C4-2B (cell line): ENCODE measurements at regions not wholly inside any gene's neighbourhood (a gene's known extent, or its start where the extent isn't known, plus 50 kb on each side); places are given as distances from the start of the nearest gene placed in this dataset.

ENCODE experiments used
- H3K27ac ChIP-seq: fragments of 450-650 bp; 2 replicates; pipeline ENCODE4 v1.5.1; 2017
- ZFX ChIP-seq: fragments of 450-650 bp; IDR thresholded peaks from 2 replicates; pipeline ENCODE4 v1.6.1; 2017
- TF ChIP-seq, protein P1 (sequence below): fragments of 450-650 bp; conservative IDR thresholded peaks from 2 replicates; pipeline ENCODE4 v1.5.1; 2017; ENCODE audit warnings: mild to moderate bottlenecking

DNA sequence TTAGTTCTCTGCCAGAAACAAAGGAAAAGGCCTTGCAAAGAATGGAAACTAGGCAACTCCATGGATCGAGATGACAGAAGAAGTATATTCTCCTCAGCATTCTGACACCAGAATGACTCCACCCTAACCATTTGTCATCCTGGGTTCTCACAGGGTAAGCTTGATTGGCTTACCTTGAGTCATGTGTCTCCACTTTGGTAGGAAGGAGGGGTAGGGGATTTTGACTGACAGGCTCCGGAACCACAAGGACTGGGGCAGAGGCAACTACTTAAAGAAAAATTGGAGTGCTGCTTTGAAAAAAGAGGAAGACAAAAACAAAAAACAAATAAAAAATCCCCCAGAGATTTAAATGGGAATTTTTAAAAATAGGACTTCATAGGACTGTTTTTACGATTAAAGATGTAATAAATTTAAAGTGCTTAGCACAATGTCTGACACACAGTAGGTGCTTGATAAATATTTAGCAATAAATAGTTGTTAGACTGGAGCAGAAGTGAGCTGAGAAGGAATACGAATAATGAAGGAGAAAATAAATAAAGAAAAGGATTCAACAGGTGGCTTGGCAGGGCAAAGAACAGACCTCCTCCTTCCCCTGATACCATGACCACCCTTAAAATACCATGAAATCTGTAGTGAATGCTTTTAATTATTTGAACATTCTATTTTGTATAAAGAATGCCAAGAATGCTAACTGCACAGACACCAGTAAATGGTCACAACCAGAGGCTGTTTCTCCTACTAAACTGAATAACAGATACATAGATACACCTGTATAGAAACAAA is 230.2 kb downstream of the CDCA7 start:
- no peak overlapping the region for H3K27ac ChIP-seq
- TF ChIP-seq, protein P1, sequence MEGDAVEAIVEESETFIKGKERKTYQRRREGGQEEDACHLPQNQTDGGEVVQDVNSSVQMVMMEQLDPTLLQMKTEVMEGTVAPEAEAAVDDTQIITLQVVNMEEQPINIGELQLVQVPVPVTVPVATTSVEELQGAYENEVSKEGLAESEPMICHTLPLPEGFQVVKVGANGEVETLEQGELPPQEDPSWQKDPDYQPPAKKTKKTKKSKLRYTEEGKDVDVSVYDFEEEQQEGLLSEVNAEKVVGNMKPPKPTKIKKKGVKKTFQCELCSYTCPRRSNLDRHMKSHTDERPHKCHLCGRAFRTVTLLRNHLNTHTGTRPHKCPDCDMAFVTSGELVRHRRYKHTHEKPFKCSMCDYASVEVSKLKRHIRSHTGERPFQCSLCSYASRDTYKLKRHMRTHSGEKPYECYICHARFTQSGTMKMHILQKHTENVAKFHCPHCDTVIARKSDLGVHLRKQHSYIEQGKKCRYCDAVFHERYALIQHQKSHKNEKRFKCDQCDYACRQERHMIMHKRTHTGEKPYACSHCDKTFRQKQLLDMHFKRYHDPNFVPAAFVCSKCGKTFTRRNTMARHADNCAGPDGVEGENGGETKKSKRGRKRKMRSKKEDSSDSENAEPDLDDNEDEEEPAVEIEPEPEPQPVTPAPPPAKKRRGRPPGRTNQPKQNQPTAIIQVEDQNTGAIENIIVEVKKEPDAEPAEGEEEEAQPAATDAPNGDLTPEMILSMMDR = no peak
- no peak for TF ChIP-seq ZFX

DNA sequence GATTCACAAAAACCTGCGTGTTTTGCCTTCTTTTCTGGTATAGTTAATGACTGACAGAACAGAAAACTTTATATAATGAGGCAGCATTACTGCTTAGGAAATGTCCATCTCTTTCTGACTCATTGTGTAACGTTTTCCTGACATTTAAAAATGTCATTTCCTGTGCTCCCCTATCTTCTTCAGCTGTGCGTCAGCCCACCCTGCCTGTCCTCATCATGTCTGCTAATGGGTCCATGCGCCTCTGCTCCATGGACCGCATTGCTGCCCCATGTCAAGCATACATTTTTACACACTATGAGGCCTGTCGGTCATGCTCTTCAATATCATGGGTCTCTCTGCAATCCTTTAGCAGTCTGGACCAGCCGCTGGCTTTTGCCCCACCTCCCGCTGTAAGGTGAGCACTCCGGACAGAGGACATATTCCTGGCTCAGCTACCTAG is 234.3 kb downstream of the CDCA7 start:
- TF ChIP-seq, protein P1 = no peak
- TF ChIP-seq ZFX = no peak
- H3K27ac ChIP-seq = peak overlapping the region; percentile 42; the same call in 1 of the 2 replicates

DNA sequence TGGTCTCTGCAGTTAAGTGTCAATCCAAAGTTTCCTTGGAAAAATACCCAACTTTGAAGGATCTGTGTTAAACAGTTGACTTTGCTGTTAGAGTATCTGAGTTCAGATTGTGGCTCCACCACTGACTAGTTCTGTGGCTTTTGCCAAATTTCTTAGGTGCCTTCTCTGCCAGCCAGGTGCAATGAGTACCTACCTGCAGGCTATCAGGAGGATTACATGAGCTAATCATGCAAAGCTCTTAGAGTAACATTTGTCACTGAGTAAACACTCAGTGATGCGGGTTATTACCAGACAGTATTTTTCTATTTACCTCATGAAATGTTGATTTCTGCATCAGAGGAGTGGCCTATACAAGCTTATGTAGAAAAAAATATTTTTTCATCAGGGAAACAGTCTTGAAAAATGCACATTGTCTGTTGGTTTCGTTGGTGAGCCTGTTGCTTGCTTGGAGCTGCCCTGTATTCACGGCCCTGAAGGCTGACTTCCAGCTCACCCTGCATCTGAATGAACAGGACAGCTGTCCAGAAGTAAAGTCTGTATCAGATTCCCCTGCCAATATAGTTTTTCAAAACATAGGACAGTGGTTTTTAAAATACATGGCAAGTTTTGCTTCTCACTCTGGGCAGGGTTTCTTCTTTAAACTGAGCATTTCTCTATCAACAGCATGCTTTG is 235.1 kb downstream of the CDCA7 start:
- peak overlapping the region; percentile 42 for H3K27ac ChIP-seq
- no peak for TF ChIP-seq ZFX
- TF ChIP-seq, protein P1 = no peak

DNA sequence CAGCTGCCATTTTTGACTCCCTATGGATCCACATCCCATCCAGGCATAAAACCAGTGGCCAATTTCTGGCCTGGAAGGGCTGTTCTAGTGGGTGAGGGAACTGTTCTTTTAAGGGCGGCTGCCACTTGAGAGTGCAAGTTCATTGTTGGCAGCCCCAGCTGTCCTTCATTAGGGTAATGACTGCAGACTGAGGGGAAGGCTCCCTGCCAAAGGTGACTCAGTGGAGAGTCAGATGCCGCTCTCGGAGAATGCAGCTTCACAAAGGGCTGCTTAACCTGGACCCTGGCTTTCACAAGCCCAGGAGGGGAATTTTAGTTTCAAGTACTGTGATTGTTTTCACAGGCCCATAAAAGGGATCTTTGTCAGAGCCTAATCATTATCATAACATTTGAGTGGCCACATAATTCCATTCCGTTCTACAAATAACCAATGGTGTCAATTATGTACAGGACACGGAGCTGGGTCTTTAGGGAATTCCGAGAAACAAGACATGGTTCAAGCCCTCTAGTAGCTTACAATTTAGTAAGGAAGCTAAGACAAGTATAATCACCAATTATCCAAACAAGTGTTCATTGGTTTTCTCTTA is 235.7 kb downstream of the CDCA7 start:
- H3K27ac ChIP-seq = peak overlapping the region; percentile 42
- TF ChIP-seq ZFX = no peak
- TF ChIP-seq, protein P1 = no peak

DNA sequence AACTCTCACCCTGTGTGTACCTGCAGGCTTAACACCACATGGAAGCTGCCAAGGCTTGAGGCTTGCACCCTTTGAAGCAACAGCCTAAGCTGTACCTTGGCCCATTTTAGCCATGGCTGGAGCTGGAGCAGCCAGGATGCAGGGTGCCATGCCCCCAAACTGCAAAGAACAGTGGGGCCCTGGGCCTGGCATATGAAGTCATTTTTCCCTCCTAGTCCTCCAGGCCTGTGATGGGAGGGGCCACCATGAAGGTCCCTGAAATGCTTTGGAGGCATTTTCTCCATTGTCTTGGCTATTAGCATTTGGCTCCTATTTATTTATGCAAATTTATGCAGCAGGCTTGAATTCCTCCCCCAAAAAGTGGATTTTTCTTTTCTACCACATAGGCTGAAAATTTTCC is 238.4 kb downstream of the CDCA7 start:
- TF ChIP-seq, protein P1 = no peak
- no peak for TF ChIP-seq ZFX

DNA sequence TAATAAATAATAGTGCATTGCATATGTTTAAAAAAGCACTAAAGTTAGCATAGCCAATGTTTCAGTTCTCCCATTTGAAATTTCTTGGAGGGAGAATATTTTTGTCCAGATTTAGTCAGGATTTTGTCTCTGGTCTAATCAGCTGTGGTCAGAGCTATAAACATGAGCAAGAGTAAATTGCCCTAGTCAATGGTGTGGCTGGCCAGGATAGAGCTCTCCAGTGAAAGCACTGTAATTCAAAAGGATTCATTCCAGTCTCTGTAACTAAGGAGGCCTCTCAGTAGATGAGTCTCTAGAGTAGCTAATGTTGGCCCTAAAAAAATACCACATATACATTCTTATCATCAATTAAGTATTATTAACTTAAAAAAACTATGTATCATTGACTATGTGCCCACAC is 241.6 kb downstream of the CDCA7 start:
- TF ChIP-seq, protein P1 = no peak
- TF ChIP-seq ZFX = no peak
- no peak overlapping the region for H3K27ac ChIP-seq

More for the DNA sequence above, 238.4 kb downstream of the CDCA7 start:
- no peak overlapping the region for H3K27ac ChIP-seq

DNA sequence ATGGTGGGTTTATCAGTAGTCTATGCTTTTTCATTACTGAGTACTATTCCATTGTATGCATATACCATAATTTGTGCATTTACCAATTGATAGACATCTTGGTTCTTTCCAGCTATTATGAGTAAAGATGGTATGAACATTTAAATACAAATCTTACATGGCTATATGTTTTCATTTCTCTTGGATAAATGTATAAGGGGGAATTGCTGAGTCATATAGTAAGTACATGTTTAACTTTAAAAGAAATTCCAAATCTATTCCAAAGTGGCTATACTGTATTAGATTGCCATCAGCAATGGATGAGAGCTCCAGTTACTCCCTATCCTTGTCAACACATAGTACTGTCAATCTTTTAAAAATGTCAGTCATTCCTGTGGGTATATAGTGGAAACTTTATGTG is 243.9 kb downstream of the CDCA7 start:
- no peak for TF ChIP-seq ZFX
- TF ChIP-seq, protein P1 = no peak
- H3K27ac ChIP-seq = no peak overlapping the region
